ENCODE measurements at regions not wholly inside any gene's neighbourhood (a gene's known extent, or its start where the extent isn't known, plus 50 kb on each side); places are given as distances from the start of the nearest gene placed in this dataset.
A peak's percentile ranks its signal among the peaks of the same experiment; 100 is the strongest.

DNA sequence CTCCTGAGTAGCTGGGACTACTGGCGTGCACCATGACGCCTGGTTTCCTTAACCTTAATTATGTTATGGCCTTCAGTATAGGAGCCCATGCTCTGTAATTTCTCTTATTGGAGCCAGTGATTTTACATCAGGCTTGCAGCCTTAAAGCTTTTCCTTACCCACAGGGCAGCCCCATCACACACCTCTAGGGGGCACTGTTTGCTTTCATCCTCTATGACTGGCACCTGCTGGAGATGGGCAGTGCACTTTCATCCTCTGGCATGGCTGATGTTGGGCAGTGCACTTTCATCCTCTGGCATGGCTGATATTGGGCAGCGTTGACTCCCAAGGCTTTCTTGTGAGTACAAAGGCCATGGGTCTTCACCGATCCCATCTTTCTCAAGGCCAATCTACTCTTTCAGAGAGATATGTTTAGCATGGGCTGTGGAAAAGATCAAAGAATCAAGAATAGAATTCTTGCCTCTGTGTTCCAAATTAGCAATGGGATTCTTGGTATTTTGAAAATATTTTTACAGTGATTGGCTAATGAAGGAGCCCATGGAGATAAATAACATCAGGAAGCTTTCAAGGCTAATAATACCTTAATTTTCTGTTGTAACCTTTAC is 80.7 kb upstream of the MEX3C start:
- H3K36me3 ChIP-seq: no peaks in the 10 kb centered on the region
- no peak overlapping the region for H3K27ac ChIP-seq
- DNase-seq (ENCODE audit: low spot score in 2 of 2): no peak
- H3K27me3 ChIP-seq: no peaks in the 10 kb centered on the region
- H3K9me3 ChIP-seq: no peaks in the 10 kb centered on the region
- H3K4me3 ChIP-seq: no peak overlapping the region
- H3K4me1 ChIP-seq: no peaks in the 10 kb centered on the region
- intact Hi-C loops (cut with DNase I): no loop called here
- peak in 2 of 3 experiments; percentile 10 to 20 for TF ChIP-seq CTCF (IDR thresholded peaks at IDR 0.05)

- TF ChIP-seq CTCF (IDR thresholded peaks at IDR 0.05): no peak
- no peaks in the 10 kb centered on the region for H3K36me3 ChIP-seq
- no peaks in the 10 kb centered on the region for H3K4me1 ChIP-seq
- DNase-seq (ENCODE audit: low spot score in 2 of 2): no peak
- no peaks in the 10 kb centered on the region for H3K27me3 ChIP-seq
- H3K9me3 ChIP-seq: no peaks in the 10 kb centered on the region
- no peak overlapping the region for H3K27ac ChIP-seq
- no peak overlapping the region for H3K4me3 ChIP-seq
- intact Hi-C loops (cut with DNase I): no loop called here
Measured at GRCh38 chr18:51279367-51279984, 82.0 kb upstream of the MEX3C start.

DNA sequence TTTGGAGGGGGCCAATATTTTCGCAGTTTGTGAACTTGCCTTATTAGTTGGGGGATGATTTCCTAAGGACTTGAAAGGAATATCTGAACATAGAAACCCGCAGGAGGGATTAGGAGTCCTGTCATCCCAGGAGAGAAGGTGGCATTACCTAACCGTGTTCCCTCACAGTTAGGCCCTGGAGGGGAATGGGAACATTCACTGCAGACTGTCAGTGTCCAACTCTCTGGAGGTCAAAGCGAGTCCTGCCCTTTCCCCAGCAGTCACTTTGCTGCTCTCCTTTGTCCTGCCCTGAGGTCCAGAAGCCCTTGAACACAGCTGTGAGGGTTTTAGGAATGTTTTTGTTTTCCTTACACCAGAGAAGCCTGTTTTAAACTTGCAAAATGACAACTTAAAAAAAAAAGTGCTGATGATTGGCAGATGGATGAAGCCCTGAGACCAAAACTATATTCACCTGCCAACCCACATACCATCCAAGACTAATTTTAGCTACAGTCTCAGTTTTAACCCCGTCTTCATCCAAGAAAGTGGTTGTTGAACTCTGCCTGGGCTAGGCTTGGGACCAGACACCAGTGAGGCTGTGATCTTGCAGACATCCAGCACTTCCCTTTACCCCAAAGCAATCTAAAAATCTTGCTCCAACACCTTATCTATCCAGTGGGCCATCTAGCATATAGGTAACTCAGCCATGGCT is 90.5 kb upstream of the MEX3C start:
- Histone ChIP-seq H3K36me3 (no peaks in the 10 kb centered on the region), H3K9me3 (no peaks in the 10 kb centered on the region), H3K27ac (no peak overlapping the region), H3K4me1 (no peaks in the 10 kb centered on the region), H3K4me3 (no peak overlapping the region), H3K27me3 (no peaks in the 10 kb centered on the region)
- DNase-seq (ENCODE audit: low spot score in 2 of 2): no peak
- TF ChIP-seq CTCF (IDR thresholded peaks at IDR 0.05): no peak
- intact Hi-C loops (cut with DNase I): no loop called here

GRCh38 chr18:51288582-51288981 is 91.1 kb upstream of the MEX3C start:
- no peak for DNase-seq (ENCODE audit: low spot score in 2 of 2)
- H3K27me3 ChIP-seq: no peaks in the 10 kb centered on the region
- no peak for TF ChIP-seq CTCF (IDR thresholded peaks at IDR 0.05)
- H3K4me3 ChIP-seq: no peak overlapping the region
- no peaks in the 10 kb centered on the region for H3K4me1 ChIP-seq
- no peaks in the 10 kb centered on the region for H3K36me3 ChIP-seq
- intact Hi-C loops (cut with DNase I): no loop called here
- H3K9me3 ChIP-seq: no peaks in the 10 kb centered on the region
- H3K27ac ChIP-seq: no peak overlapping the region

- DNase-seq (ENCODE audit: low spot score in 2 of 2): no peak
- no peaks in the 10 kb centered on the region for H3K9me3 ChIP-seq
- no peaks in the 10 kb centered on the region for H3K27me3 ChIP-seq
- TF ChIP-seq CTCF (IDR thresholded peaks at IDR 0.05): no peak
- H3K4me1 ChIP-seq: no peaks in the 10 kb centered on the region
- no peak overlapping the region for H3K27ac ChIP-seq
- H3K4me3 ChIP-seq: no peak overlapping the region
- no peaks in the 10 kb centered on the region for H3K36me3 ChIP-seq
- intact Hi-C loops (cut with DNase I): no loop called here
Measured at GRCh38 chr18:51290860-51291259, 93.4 kb upstream of the MEX3C start.

Data from ascending aorta (tissue), 2 donors.